Upper lobe of left lung (tissue), 6 donors: ENCODE measurements at regions not wholly inside any gene's neighbourhood (a gene's known extent, or its start where the extent isn't known, plus 50 kb on each side); places are given as distances from the start of the nearest gene placed in this dataset.
"Not testable (repeated sequence)": the region's sequence is repeated elsewhere in the genome, so short reads cannot be mapped to it uniquely, and the experiment has no call there.

Experiments
- ATAC-seq, 2 donors: fragments of 200-7000 bp; cut with Tn5 transposase; one replicate each; pipeline ENCODE4 v1.9.1; 2022; ENCODE audit warnings: mild to moderate bottlenecking in 2 of 2, moderate library complexity in 2 of 2; ENCODE audit not compliant: low FRiP score in 2 of 2
- DNase-seq, 2 donors: peaks; one replicate each; pipeline ENCODE4 v3.0.0-alpha.2; 2019 to 2020
- H3K27ac ChIP-seq, 4 donors: fragments of 200-600 bp; sonication (generic); one replicate each; pipeline ENCODE4 v1.5.1; 2016 to 2019
- H3K27me3 ChIP-seq, 4 donors: fragments of 200-600 bp; sonication (generic); one replicate each; pipeline ENCODE4 v1.5.1; 2017 to 2019
- H3K36me3 ChIP-seq, 4 donors: fragments of 200-600 bp; sonication (generic); one replicate each; pipeline ENCODE4 v1.5.1; 2016 to 2019
- H3K4me1 ChIP-seq, 4 donors: fragments of 200-600 bp; sonication (generic); one replicate each; pipeline ENCODE4 v1.5.1; 2018 to 2019
- H3K4me3 ChIP-seq, 4 donors: fragments of 200-600 bp; sonication (generic); one replicate each; pipeline ENCODE4 v1.5.1; 2017 to 2019; ENCODE audit warnings: mild to moderate bottlenecking in 2 of 4, moderate library complexity in 1 of 4
- H3K9me3 ChIP-seq, 4 donors: fragments of 200-600 bp; sonication (generic); one replicate each; pipeline ENCODE4 v1.5.1; 2018 to 2019
- EP300 ChIP-seq, 4 donors: sonication (generic); formaldehyde crosslinking; IDR thresholded peaks; one replicate each; pipeline ENCODE4 v1.5.1; 2017; ENCODE audit warnings: antibody characterized with exemption in 4 of 4, control low read depth in 2 of 4
- POLR2A ChIP-seq, 4 donors: fragments of 450-650 bp; IDR thresholded peaks; one replicate each; pipeline ENCODE4 v1.5.1; 2016 to 2017; ENCODE audit warnings: antibody characterized with exemption in 4 of 4, mild to moderate bottlenecking in 2 of 4
- POLR2AphosphoS5 ChIP-seq, 2 donors: sonication (generic); formaldehyde crosslinking; IDR thresholded peaks; one replicate each; pipeline ENCODE4 v1.5.1; 2017; ENCODE audit warnings: antibody characterized with exemption in 2 of 2
- WGBS, 2 donors: methylation state at CpG; one replicate each; pipeline ENCODE4 v1.1.5; 2017 to 2018; 5-methylcytosine and 5-hydroxymethylcytosine counted together
- TF ChIP-seq, protein P1 (sequence below), 6 experiments: fragments of 450-650 bp in 4 of 6; fragments of 200-600 bp in 2 of 6; sonication (generic) in 2 of 6; IDR thresholded peaks; one replicate each; pipeline ENCODE4 v1.5.1; 2016 to 2019; ENCODE audit warnings: antibody characterized with exemption in 6 of 6
- donor health status: DM: no; HTN: no; CAD: no; lungs with moderate emphysema.
- donor health status: DM: no; HTN: yes; CAD: no; lungs with severe emphysema.

DNA sequence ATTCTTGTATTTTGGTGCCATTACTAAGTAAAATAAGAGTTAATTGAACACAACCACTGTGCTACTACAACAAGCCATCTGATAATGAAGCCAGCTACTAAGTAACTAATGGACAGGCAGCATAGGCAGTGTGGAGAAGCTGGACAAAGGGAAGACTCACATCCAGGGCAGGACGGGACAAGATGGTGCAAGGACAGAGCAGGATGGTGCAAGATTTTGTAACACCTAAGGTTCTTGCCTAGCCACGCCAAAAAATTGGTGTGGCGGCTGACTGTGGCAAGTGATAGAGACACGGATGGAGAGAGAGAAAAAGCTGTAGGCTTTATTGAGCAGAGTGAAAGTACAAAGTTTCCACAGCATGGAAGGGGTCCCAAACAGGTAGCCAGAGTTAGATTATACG lies 114.0 kb upstream of the VANGL1 start:
- Histone ChIP-seq H3K27me3 (no peaks in the 10 kb centered on the region), H3K4me1 (no peaks in the 10 kb centered on the region), H3K4me3 (no peak overlapping the region), H3K9me3 (no peaks in the 10 kb centered on the region), H3K27ac (no peak overlapping the region), H3K36me3 (no peaks in the 10 kb centered on the region)
- no peak for DNase-seq
- 88 to 89% methylated on average over 5 of the region's 5 CpGs for WGBS, 2 donors
- no peak for TF ChIP-seq EP300 (IDR thresholded peaks at IDR 0.05)
- TF ChIP-seq, protein P1, sequence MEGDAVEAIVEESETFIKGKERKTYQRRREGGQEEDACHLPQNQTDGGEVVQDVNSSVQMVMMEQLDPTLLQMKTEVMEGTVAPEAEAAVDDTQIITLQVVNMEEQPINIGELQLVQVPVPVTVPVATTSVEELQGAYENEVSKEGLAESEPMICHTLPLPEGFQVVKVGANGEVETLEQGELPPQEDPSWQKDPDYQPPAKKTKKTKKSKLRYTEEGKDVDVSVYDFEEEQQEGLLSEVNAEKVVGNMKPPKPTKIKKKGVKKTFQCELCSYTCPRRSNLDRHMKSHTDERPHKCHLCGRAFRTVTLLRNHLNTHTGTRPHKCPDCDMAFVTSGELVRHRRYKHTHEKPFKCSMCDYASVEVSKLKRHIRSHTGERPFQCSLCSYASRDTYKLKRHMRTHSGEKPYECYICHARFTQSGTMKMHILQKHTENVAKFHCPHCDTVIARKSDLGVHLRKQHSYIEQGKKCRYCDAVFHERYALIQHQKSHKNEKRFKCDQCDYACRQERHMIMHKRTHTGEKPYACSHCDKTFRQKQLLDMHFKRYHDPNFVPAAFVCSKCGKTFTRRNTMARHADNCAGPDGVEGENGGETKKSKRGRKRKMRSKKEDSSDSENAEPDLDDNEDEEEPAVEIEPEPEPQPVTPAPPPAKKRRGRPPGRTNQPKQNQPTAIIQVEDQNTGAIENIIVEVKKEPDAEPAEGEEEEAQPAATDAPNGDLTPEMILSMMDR (IDR thresholded peaks at IDR 0.05) = no peak
- no peak for TF ChIP-seq POLR2A (IDR thresholded peaks at IDR 0.05)
- no peak for TF ChIP-seq POLR2AphosphoS5 (IDR thresholded peaks at IDR 0.05)
- no peak for ATAC-seq

GRCh38 chr1:115526900-115527299 lies 114.9 kb upstream of the VANGL1 start:
- H3K27me3 ChIP-seq = no peaks in the 10 kb centered on the region
- H3K27ac ChIP-seq = no peak overlapping the region
- TF ChIP-seq EP300 (IDR thresholded peaks at IDR 0.05) (no peak), POLR2AphosphoS5 (IDR thresholded peaks at IDR 0.05) (no peak), POLR2A (IDR thresholded peaks at IDR 0.05) (no peak)
- TF ChIP-seq, protein P1 (IDR thresholded peaks at IDR 0.05) = no peak
- no peaks in the 10 kb centered on the region for H3K36me3 ChIP-seq
- DNase-seq (no peak), ATAC-seq (no peak)
- H3K4me1 ChIP-seq = no peaks in the 10 kb centered on the region
- H3K4me3 ChIP-seq = no peak overlapping the region
- H3K9me3 ChIP-seq = no peaks in the 10 kb centered on the region

DNA sequence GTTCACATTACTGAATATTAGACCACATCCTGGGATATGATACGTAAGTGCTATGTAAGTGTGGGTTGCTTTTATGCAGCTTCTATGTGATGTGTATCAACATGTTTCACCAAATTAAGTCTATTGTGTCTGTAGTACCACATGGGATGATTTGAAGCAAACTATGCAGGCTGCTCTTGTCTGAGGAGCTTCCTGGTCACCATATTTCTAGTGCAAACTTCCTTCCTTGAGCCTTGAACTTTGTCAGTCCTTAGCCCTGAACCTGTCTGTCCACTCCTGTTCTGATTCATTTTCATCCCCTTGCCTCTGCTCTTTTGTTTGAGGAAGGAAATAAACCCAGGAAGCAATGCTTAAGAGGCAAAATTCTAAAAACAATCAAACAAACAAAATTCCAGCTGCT lies 117.5 kb upstream of the VANGL1 start:
- Histone ChIP-seq H3K36me3 (no peaks in the 10 kb centered on the region), H3K9me3 (no peaks in the 10 kb centered on the region), H3K4me1 (no peaks in the 10 kb centered on the region), H3K27ac (no peak overlapping the region), H3K27me3 (no peaks in the 10 kb centered on the region), H3K4me3 (no peak overlapping the region)
- no peak for TF ChIP-seq EP300 (IDR thresholded peaks at IDR 0.05)
- no peak for TF ChIP-seq POLR2A (IDR thresholded peaks at IDR 0.05)
- TF ChIP-seq POLR2AphosphoS5 (IDR thresholded peaks at IDR 0.05) = no peak
- TF ChIP-seq, protein P1 (IDR thresholded peaks at IDR 0.05) = no peak
- DNase-seq = no peak
- 79 to 94% methylated on average over 1 of the region's 1 CpG for WGBS, 2 donors
- no peak for ATAC-seq

DNA sequence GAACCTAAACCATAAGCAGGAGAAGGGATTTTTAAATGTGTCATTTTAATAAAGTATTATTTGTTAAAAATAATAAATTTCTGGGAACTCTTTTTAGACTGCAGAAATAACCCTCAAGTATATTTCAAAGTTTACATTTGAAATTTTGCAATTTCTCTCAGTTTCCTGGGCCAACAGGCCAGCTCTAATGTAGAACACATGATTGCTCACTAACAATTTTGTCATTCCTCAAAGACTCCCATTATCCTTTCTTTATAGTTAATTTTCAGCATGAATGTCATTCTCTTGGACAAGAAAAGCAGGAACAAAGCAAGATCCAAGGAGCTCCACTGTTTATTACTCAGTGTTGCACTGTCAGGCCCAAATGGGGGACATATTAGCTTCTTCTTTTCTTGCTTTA lies 119.4 kb upstream of the VANGL1 start:
- DNase-seq (no peak), ATAC-seq (no peak)
- no peaks in the 10 kb centered on the region for H3K9me3 ChIP-seq
- TF ChIP-seq, protein P1 (IDR thresholded peaks at IDR 0.05) = no peak
- TF ChIP-seq EP300 (IDR thresholded peaks at IDR 0.05) = no peak
- no peak overlapping the region for H3K27ac ChIP-seq
- H3K36me3 ChIP-seq = no peaks in the 10 kb centered on the region
- no peaks in the 10 kb centered on the region for H3K4me1 ChIP-seq
- no peaks in the 10 kb centered on the region for H3K27me3 ChIP-seq
- H3K4me3 ChIP-seq = no peak overlapping the region

GRCh38 chr1:115515270-115515669 lies 126.5 kb upstream of the VANGL1 start:
- no peak for DNase-seq
- Histone ChIP-seq H3K27me3 (no peaks in the 10 kb centered on the region), H3K36me3 (no peaks in the 10 kb centered on the region), H3K27ac (no peak overlapping the region), H3K4me1 (no peaks in the 10 kb centered on the region), H3K9me3 (peaks cover 0 to 13% (median 0%) of the 10 kb centered on the region in 4 donors), H3K4me3 (no peak overlapping the region)
- ATAC-seq = no peak
- WGBS, 2 donors = 88 to 93% methylated on average over 4 of the region's 4 CpGs
- TF ChIP-seq, protein P1 (IDR thresholded peaks at IDR 0.05) = no peak
- TF ChIP-seq EP300 (IDR thresholded peaks at IDR 0.05) (no peak), POLR2AphosphoS5 (IDR thresholded peaks at IDR 0.05) (no peak), POLR2A (IDR thresholded peaks at IDR 0.05) (no peak)

GRCh38 chr1:115510226-115510625 lies 131.5 kb upstream of the VANGL1 start:
- DNase-seq, H3K4me1 ChIP-seq, H3K36me3 ChIP-seq, ATAC-seq, H3K27me3 ChIP-seq, H3K27ac ChIP-seq, H3K4me3 ChIP-seq: not testable (repeated sequence)
- peaks cover 0 to 13% (median 0%) of the 10 kb centered on the region in 4 donors for H3K9me3 ChIP-seq
- 80 to 81% methylated on average over 4 of the region's 4 CpGs for WGBS, 2 donors
